Kidney tubule cell (primary cell): ENCODE measurements at regions not wholly inside any gene's neighbourhood (a gene's known extent, or its start where the extent isn't known, plus 50 kb on each side); places are given as distances from the start of the nearest gene placed in this dataset.
"Not testable (repeated sequence)": the region's sequence is repeated elsewhere in the genome, so short reads cannot be mapped to it uniquely, and the experiment has no call there.

Experiments used
- DNase-seq: peaks from one replicate; pipeline ENCODE4 v3.0.0-alpha.2; 2018; ENCODE audit warnings: low spot score

GRCh38 chr15:67920524-67921240 is 80.8 kb upstream of the RNU6-1 start:
- no peak for DNase-seq

GRCh38 chr15:67922106-67922675 is 82.3 kb upstream of the RNU6-1 start:
- no peak for DNase-seq

GRCh38 chr15:67922971-67923945 is 83.4 kb upstream of the RNU6-1 start:
- DNase-seq, result no peak

GRCh38 chr15:67924359-67924974 is 84.6 kb upstream of the RNU6-1 start:
- no peak for DNase-seq

GRCh38 chr15:67925182-67925581 is 85.3 kb upstream of the RNU6-1 start:
- no peak for DNase-seq

- peak; percentile 70 for DNase-seq
Measured at GRCh38 chr15:67927501-67928168, 87.8 kb upstream of the RNU6-1 start.

GRCh38 chr15:67928666-67929065 is 88.8 kb upstream of the RNU6-1 start:
- no peak for DNase-seq

- DNase-seq, result no peak
Measured at GRCh38 chr15:67930720-67931119, 90.9 kb upstream of the RNU6-1 start.

GRCh38 chr15:67931861-67932260 is 92.0 kb upstream of the RNU6-1 start:
- DNase-seq, result peak; percentile 74

- DNase-seq, result not testable (repeated sequence)
Measured at GRCh38 chr15:67934126-67934525, 94.3 kb upstream of the RNU6-1 start.

- DNase-seq, result no peak
Measured at GRCh38 chr15:67935244-67935643, 95.4 kb upstream of the RNU6-1 start.

- no peak for DNase-seq
Measured at GRCh38 chr15:67936258-67936657, 96.4 kb upstream of the RNU6-1 start.

- DNase-seq, result peak; percentile 37
Measured at GRCh38 chr15:67937153-67937761, 97.4 kb upstream of the RNU6-1 start.

- DNase-seq, result not testable (repeated sequence)
Measured at GRCh38 chr15:67939179-67939578, 99.3 kb upstream of the RNU6-1 start.

- DNase-seq, result not testable (repeated sequence)
Measured at GRCh38 chr15:67939588-67940323, 99.9 kb upstream of the RNU6-1 start.

- DNase-seq, result no peak
Measured at GRCh38 chr15:67940324-67940719, 100.5 kb upstream of the RNU6-1 start.

- peak; percentile 78 for DNase-seq
Measured at GRCh38 chr15:67941648-67942310, 101.9 kb upstream of the RNU6-1 start.

- DNase-seq, result no peak
Measured at GRCh38 chr15:67943475-67943874, 103.6 kb upstream of the RNU6-1 start.

GRCh38 chr15:67944010-67944641 is 104.3 kb upstream of the RNU6-1 start:
- DNase-seq, result no peak
